Activated naive CD4-positive, alpha-beta T cell treated with anti-CD3 and anti-CD28 coated beads, Interleukin-2, amount 10 ng/mL, durations not matched to agents 7 days and 5 days (primary cell): ENCODE measurements at regions not wholly inside any gene's neighbourhood (a gene's known extent, or its start where the extent isn't known, plus 50 kb on each side); places are given as distances from the start of the nearest gene placed in this dataset.
"Not testable (repeated sequence)": the region's sequence is repeated elsewhere in the genome, so short reads cannot be mapped to it uniquely, and the experiment has no call there.

Experiments
- CTCF ChIA-PET: fragments of 350-600 bp; sonication (Branson Sonifier 250); formaldehyde crosslinking; loops from one replicate; lab custom pipeline; 2021; ENCODE audit warnings: antibody characterized with exemption; lab: Charles Lee
- DNase-seq: peaks from one replicate; pipeline ENCODE4 v3.0.0-alpha.2; 2020
- H3K27ac Mint-ChIP-seq: one replicate; pipeline ENCODE4 v1.8.0; 2021; ENCODE audit warnings: mild to moderate bottlenecking, moderate library complexity, mixed read lengths
- H3K27me3 Mint-ChIP-seq: one replicate; pipeline ENCODE4 v1.8.0; 2021; ENCODE audit warnings: mild to moderate bottlenecking, mixed read lengths
- H3K36me3 Mint-ChIP-seq: one replicate; pipeline ENCODE4 v1.8.0; 2021; ENCODE audit warnings: mixed read lengths
- H3K4me1 Mint-ChIP-seq: one replicate; pipeline ENCODE4 v1.8.0; 2021; ENCODE audit warnings: mixed read lengths
- H3K4me3 Mint-ChIP-seq: one replicate; pipeline ENCODE4 v1.8.0; 2021; ENCODE audit warnings: mild to moderate bottlenecking, moderate library complexity, mixed read lengths
- H3K9me3 Mint-ChIP-seq: one replicate; pipeline ENCODE4 v1.8.0; 2021; ENCODE audit warnings: mixed read lengths

DNA sequence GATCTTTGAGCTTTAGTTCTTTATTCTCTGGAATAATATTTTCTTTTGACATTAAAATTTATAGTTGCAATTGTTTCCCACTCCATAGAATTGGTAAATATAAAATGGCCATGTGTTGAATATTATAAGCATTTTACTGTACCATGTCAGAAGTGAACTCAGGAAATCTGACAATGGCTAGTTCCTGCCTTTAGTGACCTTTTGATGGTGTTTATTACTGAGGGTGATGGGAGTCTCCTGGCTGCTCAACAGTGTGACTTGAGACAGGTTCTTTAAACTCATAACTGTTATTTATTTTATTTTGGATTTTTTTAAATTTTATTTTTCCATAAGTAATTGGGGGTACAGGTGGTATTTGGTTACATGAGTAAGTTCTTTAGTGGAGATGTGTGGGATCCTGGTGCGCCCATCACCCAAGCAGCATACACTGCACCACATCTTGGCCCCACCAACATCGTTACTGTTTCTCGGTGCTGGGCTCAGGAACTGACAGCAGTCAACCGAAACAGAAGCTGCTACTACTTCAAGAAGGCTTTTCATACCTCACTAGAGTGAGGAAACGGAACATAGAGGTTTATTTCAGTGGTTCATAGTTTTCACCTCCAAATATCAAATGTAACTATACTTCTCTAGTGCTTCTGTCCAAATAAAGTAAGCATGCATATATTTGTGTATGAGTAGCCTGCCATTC, 90.4 kb downstream of the PLEKHG1 start:
- no peak overlapping the region for H3K4me3 Mint-ChIP-seq
- no peaks in the 10 kb centered on the region for H3K36me3 Mint-ChIP-seq
- CTCF ChIA-PET, result interaction anchor here (0.7 kb wide), 1 partner anchor 295 kb away, joined by 3 read pairs; no protein-coding TSS in a partner anchor
- H3K27ac Mint-ChIP-seq, result no peak overlapping the region
- H3K9me3 Mint-ChIP-seq, result no peaks in the 10 kb centered on the region
- peaks cover 11% of the 10 kb centered on the region for H3K27me3 Mint-ChIP-seq
- DNase-seq, result no peak
- H3K4me1 Mint-ChIP-seq, result no peaks in the 10 kb centered on the region

DNA sequence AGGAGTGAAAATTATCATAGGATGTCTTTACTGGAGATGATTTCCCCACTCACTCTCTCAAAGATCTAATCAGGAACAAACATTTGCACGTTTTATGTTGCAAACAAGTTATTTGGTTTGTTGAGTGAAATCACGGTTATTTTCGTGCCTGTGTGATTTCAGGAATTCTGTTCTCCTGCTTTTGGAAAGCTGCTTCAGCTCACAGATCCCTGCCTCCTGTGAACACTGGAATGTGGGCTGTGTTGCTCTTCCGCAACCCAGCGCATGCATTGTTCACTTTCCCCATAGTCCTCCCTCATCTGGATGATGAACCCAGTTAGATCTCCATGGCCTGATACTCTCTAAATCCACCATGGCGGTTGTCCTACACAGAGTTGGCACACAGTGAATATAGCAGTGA, 91.0 kb downstream of the PLEKHG1 start:
- DNase-seq, result no peak
- Mint-ChIP-seq H3K4me1 (no peaks in the 10 kb centered on the region), H3K4me3 (no peak overlapping the region), H3K27ac (no peak overlapping the region), H3K9me3 (no peaks in the 10 kb centered on the region), H3K36me3 (no peaks in the 10 kb centered on the region), H3K27me3 (peaks cover 8% of the 10 kb centered on the region)
- CTCF ChIA-PET, result interaction anchor here (0.7 kb wide), 1 partner anchor 296 kb away, joined by 3 read pairs; no protein-coding TSS in a partner anchor

- DNase-seq, result no peak
- H3K4me1 Mint-ChIP-seq, result no peaks in the 10 kb centered on the region
- no peak overlapping the region for H3K4me3 Mint-ChIP-seq
Observed at GRCh38 chr6:150691463-150691862, 91.8 kb downstream of the PLEKHG1 start.

DNA sequence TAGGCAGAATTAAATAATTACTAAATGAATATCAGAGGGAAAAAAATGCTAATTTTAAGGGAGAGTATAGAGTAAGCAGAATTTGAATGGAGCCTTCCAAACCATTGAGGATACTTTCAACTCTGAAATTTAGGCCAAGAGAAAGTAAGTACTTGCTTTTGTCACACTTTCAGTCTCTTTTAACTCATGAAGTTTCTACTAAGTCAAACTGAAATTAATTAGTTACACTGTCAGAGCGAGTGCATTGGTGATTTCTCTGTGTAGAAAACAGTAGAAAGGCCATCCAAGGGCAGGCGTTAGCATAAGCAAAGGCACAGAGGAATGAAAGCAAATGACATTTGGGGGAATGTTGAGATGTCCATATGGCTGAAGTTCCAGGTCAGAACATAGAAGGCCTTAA, 92.9 kb downstream of the PLEKHG1 start:
- H3K27me3 Mint-ChIP-seq, result peaks cover 10% of the 10 kb centered on the region
- H3K9me3 Mint-ChIP-seq, result no peaks in the 10 kb centered on the region
- H3K27ac Mint-ChIP-seq, result no peak overlapping the region
- H3K36me3 Mint-ChIP-seq, result no peaks in the 10 kb centered on the region
- no peaks in the 10 kb centered on the region for H3K4me1 Mint-ChIP-seq
- no peak for DNase-seq
- CTCF ChIA-PET, result no interaction called here
- no peak overlapping the region for H3K4me3 Mint-ChIP-seq

More at GRCh38 chr6:150691463-150691862, 91.8 kb downstream of the PLEKHG1 start:
- Mint-ChIP-seq H3K36me3 (no peaks in the 10 kb centered on the region), H3K9me3 (no peaks in the 10 kb centered on the region), H3K27me3 (peaks cover 7% of the 10 kb centered on the region), H3K27ac (no peak overlapping the region)
- CTCF ChIA-PET, result no interaction called here

- CTCF ChIA-PET, result interaction anchor here (1.0 to 2.0 kb wide), 2 partner anchors 9 to 277 kb away, joined by 3 to 9 read pairs; no protein-coding TSS in a partner anchor
- H3K27me3 Mint-ChIP-seq, result peaks cover 12% of the 10 kb centered on the region
- no peak overlapping the region for H3K4me3 Mint-ChIP-seq
- no peaks in the 10 kb centered on the region for H3K4me1 Mint-ChIP-seq
- H3K9me3 Mint-ChIP-seq, result no peaks in the 10 kb centered on the region
- no peaks in the 10 kb centered on the region for H3K36me3 Mint-ChIP-seq
- DNase-seq, result no peak
- no peak overlapping the region for H3K27ac Mint-ChIP-seq
Observed at GRCh38 chr6:150694889-150695288, 95.2 kb downstream of the PLEKHG1 start.

GRCh38 chr6:150695652-150696051, 96.0 kb downstream of the PLEKHG1 start:
- Mint-ChIP-seq H3K27ac (no peak overlapping the region), H3K36me3 (no peaks in the 10 kb centered on the region), H3K27me3 (peaks cover 11% of the 10 kb centered on the region), H3K9me3 (no peaks in the 10 kb centered on the region), H3K4me1 (no peaks in the 10 kb centered on the region), H3K4me3 (no peak overlapping the region)
- CTCF ChIA-PET, result interaction anchor here (1.0 to 2.0 kb wide), 2 partner anchors 10 to 278 kb away, joined by 3 to 9 read pairs; no protein-coding TSS in a partner anchor
- DNase-seq, result no peak

DNA sequence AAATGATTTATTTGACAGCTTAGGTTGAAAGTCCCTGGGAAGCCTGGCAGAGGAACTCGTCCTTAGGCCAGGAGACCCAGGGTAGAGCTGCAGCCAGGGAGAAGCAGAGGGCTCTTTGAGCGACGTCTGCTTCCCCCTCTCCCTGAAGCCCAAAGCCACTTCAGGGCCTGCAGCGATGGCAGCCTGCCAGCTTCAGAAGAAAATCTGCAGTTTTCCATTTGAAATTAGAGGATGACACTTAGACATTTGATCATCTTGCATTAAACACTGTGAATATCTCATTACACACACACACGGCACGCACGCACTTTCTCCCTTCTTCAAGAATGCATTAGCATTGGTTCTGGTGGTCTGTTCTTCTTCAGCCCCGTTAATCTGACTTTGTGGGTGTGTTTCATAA, 96.5 kb downstream of the PLEKHG1 start:
- no peak overlapping the region for H3K4me3 Mint-ChIP-seq
- CTCF ChIA-PET, result interaction anchor here (2.0 kb wide), 1 partner anchor 10 kb away, joined by 9 read pairs; no protein-coding TSS in a partner anchor
- DNase-seq, result no peak

DNA sequence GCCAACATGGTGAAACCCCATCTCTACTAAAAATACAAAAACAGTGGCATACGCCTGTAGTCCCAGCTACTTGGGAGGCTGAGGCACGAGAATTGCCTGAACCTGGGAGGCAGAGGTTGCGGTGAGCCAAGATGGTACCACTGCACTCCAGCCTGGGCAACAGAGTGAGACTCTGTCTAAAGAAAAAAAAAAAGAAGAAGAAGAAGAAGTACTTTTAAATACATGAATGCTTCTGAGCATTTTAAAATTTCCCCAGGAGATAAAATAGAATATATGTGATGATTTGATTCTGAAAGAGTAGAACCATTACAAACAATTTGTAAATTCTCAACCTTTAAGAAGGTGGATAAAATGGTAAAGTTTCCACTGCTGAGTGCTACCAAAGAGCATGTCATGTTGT, 97.2 kb downstream of the PLEKHG1 start:
- not testable (repeated sequence) for H3K9me3 Mint-ChIP-seq, DNase-seq, H3K27ac Mint-ChIP-seq, H3K36me3 Mint-ChIP-seq, H3K27me3 Mint-ChIP-seq, H3K4me1 Mint-ChIP-seq, H3K4me3 Mint-ChIP-seq
- CTCF ChIA-PET, result interaction anchor here (1.2 kb wide), 1 partner anchor 11 kb away, joined by 3 read pairs; no protein-coding TSS in a partner anchor

More for the DNA sequence above, 96.5 kb downstream of the PLEKHG1 start:
- Mint-ChIP-seq H3K4me1 (no peaks in the 10 kb centered on the region), H3K36me3 (no peaks in the 10 kb centered on the region), H3K27ac (no peak overlapping the region), H3K9me3 (no peaks in the 10 kb centered on the region), H3K27me3 (peaks cover 8% of the 10 kb centered on the region)

DNA sequence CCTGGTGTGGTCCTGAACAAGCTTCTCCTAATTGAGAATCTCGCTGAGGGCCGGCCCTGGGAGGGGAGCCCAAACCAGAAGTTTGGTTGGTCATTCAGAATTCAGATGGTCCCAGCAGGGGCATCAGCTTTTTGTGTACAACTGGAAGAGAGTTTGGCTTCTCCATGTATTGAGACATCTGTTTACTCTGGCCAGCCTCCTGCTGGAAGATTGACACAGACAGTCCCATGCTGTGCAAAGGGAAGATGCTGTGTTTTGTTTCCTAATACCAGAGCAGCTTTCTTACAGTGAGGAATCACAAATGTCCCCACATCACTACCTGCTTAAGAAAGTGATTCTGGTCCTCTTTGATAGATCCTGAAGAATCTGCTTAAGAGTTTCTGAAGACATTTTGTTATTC, 97.8 kb downstream of the PLEKHG1 start:
- Mint-ChIP-seq H3K9me3 (no peaks in the 10 kb centered on the region), H3K4me1 (no peaks in the 10 kb centered on the region), H3K27me3 (peaks cover 12% of the 10 kb centered on the region), H3K36me3 (no peaks in the 10 kb centered on the region), H3K4me3 (no peak overlapping the region), H3K27ac (no peak overlapping the region)
- CTCF ChIA-PET, result interaction anchor here (1.2 kb wide), 1 partner anchor 11 kb away, joined by 3 read pairs; no protein-coding TSS in a partner anchor
- DNase-seq, result no peak

- Mint-ChIP-seq H3K9me3 (no peaks in the 10 kb centered on the region), H3K4me1 (no peaks in the 10 kb centered on the region), H3K27ac (no peak overlapping the region), H3K36me3 (no peaks in the 10 kb centered on the region), H3K4me3 (no peak overlapping the region), H3K27me3 (peaks cover 16% of the 10 kb centered on the region)
- CTCF ChIA-PET, result no interaction called here
- DNase-seq, result no peak
Observed at GRCh38 chr6:150698391-150698790, 98.7 kb downstream of the PLEKHG1 start.

DNA sequence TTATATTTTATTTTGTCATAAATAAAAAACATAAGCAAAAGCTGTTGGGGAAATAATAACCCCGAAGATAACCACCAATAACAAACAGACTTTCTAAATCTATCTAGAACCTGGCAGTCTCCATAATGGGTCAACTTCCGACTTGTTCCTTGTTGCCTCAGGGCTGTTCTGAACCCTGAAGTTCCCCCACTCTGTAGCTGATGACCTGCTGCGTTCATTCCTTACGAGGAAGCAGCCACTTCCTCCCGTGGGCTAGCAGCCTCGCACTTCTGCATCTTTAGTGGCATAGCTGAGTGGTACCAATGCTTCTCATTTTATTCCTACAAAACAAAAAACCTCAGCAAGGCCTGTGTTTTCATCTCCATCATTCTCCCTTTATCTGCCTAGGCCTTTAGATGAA, 103.0 kb downstream of the PLEKHG1 start:
- H3K27ac Mint-ChIP-seq, result no peak overlapping the region
- no peaks in the 10 kb centered on the region for H3K36me3 Mint-ChIP-seq
- no peaks in the 10 kb centered on the region for H3K4me1 Mint-ChIP-seq
- H3K4me3 Mint-ChIP-seq, result no peak overlapping the region
- CTCF ChIA-PET, result no interaction called here
- no peak for DNase-seq
- H3K9me3 Mint-ChIP-seq, result no peaks in the 10 kb centered on the region
- H3K27me3 Mint-ChIP-seq, result peaks cover 10% of the 10 kb centered on the region

DNA sequence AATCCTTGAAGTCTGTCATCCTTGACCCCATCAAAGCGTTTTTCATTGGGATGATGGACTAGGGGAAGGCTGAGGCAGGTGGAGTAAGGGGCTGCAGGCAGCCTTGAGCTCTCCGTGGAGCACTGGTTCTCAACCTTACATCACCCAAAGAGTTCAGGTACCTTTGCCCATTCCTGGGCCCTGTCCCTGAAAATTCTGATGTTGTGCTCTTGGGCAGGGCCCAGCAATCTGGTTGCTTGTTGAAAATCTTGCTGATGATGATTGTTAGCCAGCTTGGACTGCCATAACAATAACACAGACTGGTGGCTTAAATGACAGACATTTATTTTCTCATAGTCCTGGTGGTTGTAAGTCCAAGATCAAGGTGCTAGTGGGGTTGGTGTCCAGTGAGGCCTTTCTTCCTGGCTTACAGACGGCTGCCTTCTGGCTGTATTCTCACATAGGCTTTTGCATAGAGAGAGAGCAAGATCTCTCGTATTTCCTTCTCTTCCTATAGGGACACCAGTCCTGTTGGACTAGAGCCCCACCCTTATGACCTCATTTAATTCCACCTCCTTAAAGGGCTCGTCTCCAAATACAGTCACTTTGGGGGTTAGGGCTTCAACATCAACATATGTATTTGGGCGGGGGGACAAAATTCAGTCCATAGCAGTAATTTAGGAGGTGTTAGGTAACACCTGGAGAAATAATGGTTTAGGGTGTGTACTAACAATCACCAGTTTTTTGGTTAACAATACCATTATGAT, 104.9 kb downstream of the PLEKHG1 start:
- no peak for DNase-seq
- Mint-ChIP-seq H3K36me3 (no peaks in the 10 kb centered on the region), H3K27ac (no peak overlapping the region), H3K9me3 (no peaks in the 10 kb centered on the region), H3K4me3 (no peak overlapping the region), H3K4me1 (no peaks in the 10 kb centered on the region), H3K27me3 (peaks cover 14% of the 10 kb centered on the region)
- CTCF ChIA-PET, result no interaction called here

DNA sequence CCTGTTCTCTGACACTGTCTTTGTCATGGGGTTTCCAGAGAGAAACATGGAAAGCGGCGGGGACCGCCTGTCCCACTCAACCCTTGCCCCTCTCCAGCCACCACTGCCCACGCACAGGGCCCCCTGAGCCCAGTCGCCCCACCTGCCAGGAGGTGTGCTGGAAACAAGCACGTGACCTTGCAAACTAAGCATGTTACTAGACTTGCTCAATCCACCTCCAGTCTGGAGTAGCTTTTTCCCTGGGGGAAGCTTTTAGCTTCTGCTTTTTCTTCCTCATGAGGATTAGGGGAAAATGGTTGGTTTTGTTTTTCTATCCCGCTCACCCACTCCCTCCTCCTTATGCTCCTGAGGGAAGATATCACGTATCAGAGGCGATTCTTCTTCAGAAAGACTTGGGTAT, 105.7 kb downstream of the PLEKHG1 start:
- Mint-ChIP-seq H3K27me3 (peaks cover 14% of the 10 kb centered on the region), H3K4me3 (no peak overlapping the region), H3K4me1 (no peaks in the 10 kb centered on the region), H3K27ac (no peak overlapping the region), H3K9me3 (no peaks in the 10 kb centered on the region), H3K36me3 (no peaks in the 10 kb centered on the region)
- CTCF ChIA-PET, result no interaction called here
- no peak for DNase-seq

DNA sequence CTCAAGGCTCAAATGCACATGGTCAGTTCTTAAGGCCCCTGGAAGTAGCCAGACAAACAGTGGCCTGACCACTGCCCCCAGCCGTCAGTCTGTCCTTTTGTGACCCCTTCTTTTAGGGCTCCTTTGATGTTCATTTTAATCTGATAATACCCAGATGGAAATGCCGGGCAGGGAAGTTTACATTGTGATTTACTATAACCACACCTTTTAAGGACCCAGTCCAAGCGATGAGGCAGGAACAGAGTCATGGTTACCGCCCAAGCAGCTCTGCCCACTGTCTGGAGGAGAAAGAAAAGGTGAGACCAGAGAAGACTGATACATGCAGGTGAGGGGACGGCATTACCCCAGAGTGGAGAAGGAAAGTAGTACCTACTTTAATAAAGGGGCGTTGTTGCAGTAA, 110.6 kb downstream of the PLEKHG1 start:
- H3K27ac Mint-ChIP-seq, result no peak overlapping the region

More for the DNA sequence above, 110.6 kb downstream of the PLEKHG1 start:
- Mint-ChIP-seq H3K36me3 (no peaks in the 10 kb centered on the region), H3K4me1 (no peaks in the 10 kb centered on the region), H3K4me3 (no peak overlapping the region), H3K27me3 (peaks cover 6% of the 10 kb centered on the region), H3K9me3 (no peaks in the 10 kb centered on the region)
- no peak for DNase-seq
- CTCF ChIA-PET, result no interaction called here
